ENCODE measurements at regions not wholly inside any gene's neighbourhood (a gene's known extent, or its start where the extent isn't known, plus 50 kb on each side); places are given as distances from the start of the nearest gene placed in this dataset.

DNA sequence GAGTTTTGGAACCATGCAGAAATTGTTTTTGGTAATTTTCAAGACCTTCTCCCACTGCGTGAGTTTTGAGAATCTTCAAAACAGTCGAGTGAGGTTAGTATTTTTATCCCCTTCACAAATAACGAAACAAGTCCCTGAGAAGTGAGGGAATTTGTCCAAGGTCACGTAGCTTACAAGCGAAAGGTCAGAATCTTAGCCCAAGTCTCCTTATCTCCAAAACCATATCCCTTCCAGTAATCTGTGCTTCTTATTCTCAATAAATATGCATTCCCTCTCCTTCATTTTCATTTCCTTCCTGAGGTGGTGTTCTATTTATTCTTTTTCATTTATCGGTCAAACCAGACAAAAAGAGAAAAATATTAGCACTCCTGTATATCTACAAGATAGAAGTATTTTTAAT is 163.6 kb downstream of the MREG start:
- TF ChIP-seq POLR2AphosphoS5 (IDR thresholded peaks at IDR 0.05; ENCODE audit: low read depth) (no peak), GABPA (IDR thresholded peaks at IDR 0.05; ENCODE audit: low read depth) (no peak)
- TF ChIP-seq, protein P1, sequence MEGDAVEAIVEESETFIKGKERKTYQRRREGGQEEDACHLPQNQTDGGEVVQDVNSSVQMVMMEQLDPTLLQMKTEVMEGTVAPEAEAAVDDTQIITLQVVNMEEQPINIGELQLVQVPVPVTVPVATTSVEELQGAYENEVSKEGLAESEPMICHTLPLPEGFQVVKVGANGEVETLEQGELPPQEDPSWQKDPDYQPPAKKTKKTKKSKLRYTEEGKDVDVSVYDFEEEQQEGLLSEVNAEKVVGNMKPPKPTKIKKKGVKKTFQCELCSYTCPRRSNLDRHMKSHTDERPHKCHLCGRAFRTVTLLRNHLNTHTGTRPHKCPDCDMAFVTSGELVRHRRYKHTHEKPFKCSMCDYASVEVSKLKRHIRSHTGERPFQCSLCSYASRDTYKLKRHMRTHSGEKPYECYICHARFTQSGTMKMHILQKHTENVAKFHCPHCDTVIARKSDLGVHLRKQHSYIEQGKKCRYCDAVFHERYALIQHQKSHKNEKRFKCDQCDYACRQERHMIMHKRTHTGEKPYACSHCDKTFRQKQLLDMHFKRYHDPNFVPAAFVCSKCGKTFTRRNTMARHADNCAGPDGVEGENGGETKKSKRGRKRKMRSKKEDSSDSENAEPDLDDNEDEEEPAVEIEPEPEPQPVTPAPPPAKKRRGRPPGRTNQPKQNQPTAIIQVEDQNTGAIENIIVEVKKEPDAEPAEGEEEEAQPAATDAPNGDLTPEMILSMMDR (IDR thresholded peaks at IDR 0.05; ENCODE audit: insufficient read depth, low read length): no peak
- TF ChIP-seq, protein P2, sequence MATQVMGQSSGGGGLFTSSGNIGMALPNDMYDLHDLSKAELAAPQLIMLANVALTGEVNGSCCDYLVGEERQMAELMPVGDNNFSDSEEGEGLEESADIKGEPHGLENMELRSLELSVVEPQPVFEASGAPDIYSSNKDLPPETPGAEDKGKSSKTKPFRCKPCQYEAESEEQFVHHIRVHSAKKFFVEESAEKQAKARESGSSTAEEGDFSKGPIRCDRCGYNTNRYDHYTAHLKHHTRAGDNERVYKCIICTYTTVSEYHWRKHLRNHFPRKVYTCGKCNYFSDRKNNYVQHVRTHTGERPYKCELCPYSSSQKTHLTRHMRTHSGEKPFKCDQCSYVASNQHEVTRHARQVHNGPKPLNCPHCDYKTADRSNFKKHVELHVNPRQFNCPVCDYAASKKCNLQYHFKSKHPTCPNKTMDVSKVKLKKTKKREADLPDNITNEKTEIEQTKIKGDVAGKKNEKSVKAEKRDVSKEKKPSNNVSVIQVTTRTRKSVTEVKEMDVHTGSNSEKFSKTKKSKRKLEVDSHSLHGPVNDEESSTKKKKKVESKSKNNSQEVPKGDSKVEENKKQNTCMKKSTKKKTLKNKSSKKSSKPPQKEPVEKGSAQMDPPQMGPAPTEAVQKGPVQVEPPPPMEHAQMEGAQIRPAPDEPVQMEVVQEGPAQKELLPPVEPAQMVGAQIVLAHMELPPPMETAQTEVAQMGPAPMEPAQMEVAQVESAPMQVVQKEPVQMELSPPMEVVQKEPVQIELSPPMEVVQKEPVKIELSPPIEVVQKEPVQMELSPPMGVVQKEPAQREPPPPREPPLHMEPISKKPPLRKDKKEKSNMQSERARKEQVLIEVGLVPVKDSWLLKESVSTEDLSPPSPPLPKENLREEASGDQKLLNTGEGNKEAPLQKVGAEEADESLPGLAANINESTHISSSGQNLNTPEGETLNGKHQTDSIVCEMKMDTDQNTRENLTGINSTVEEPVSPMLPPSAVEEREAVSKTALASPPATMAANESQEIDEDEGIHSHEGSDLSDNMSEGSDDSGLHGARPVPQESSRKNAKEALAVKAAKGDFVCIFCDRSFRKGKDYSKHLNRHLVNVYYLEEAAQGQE (IDR thresholded peaks at IDR 0.05; ENCODE audit: insufficient replicate concordance, low read depth): no peak

Measured in HL-60 (cell line).